ENCODE measurements at regions not wholly inside any gene's neighbourhood (a gene's known extent, or its start where the extent isn't known, plus 50 kb on each side); places are given as distances from the start of the nearest gene placed in this dataset.
"Not testable (repeated sequence)": the region's sequence is repeated elsewhere in the genome, so short reads cannot be mapped to it uniquely, and the experiment has no call there.

DNA sequence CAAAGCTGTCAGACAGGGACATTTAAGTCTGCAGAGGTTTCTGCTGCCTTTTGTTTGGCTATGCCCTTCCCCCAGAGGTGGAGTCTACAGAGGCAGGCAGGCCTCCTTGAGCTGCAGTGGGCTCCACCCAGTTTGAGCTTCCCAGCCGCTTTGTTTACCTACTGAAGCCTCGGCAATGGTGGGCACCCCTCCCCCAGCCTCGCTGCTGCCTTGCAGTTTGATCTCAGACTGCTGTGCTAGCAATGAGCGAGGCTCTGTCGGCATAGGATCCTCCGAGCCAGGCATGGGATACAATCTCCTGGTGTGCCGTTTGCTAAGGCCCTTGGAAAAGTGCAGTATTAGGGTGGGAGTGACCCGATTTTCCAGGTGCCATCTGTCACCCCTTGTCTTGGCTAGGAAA lies 149.4 kb upstream of the PGRMC2 start:
- not testable (repeated sequence) for H3K9me3 ChIP-seq (ENCODE audit: control insufficient read depth, insufficient read depth, low read length); H3K4me3 ChIP-seq (ENCODE audit: low read length); H3K36me3 ChIP-seq (ENCODE audit: control insufficient read depth, insufficient read depth, low read length); H3K27me3 ChIP-seq (ENCODE audit: control insufficient read depth, insufficient read depth, low read length); H3K27ac ChIP-seq (ENCODE audit: low read length); DNase-seq (ENCODE audit: low read depth, low spot score); H3K4me1 ChIP-seq (ENCODE audit: control insufficient read depth, insufficient read depth, low read length)
- WGBS (ENCODE audit: insufficient coverage, insufficient read length), result no CpG with 5 or more reads among the region's 8 CpGs

DNA sequence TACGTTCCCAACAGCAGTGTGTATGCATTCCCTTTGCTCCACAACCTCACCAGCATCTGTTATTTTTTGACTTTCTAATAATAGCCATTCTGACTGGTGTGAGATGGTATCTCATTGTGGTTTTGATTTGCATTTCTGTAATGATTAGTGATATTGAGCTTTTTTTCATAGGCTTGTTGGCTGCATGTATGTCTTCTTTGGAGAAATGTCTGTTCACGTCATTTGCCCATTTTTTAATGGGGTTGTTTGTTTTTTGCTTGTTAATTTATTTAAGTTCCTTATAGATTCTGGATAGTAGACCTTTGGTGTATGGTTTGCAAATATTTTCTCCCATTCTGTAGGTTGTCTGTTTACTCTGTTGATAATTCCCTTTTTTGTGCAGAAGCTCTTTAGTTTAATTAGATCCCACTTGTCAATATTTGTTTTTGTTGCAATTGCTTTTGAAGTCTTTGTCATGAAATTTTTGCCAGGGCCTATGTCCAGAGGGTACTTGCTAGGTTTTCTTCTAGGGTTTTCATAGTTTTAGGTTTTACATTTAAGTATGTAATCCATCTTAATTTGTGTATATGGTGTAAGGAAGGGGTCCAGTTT lies 141.5 kb upstream of the PGRMC2 start:
- not testable (repeated sequence) for H3K4me1 ChIP-seq (ENCODE audit: control insufficient read depth, insufficient read depth, low read length); H3K4me3 ChIP-seq (ENCODE audit: low read length); H3K9me3 ChIP-seq (ENCODE audit: control insufficient read depth, insufficient read depth, low read length); H3K27ac ChIP-seq (ENCODE audit: low read length); DNase-seq (ENCODE audit: low read depth, low spot score); H3K27me3 ChIP-seq (ENCODE audit: control insufficient read depth, insufficient read depth, low read length); H3K36me3 ChIP-seq (ENCODE audit: control insufficient read depth, insufficient read depth, low read length)
- no CpG with 5 or more reads among the region's 2 CpGs for WGBS (ENCODE audit: insufficient coverage, insufficient read length)

DNA sequence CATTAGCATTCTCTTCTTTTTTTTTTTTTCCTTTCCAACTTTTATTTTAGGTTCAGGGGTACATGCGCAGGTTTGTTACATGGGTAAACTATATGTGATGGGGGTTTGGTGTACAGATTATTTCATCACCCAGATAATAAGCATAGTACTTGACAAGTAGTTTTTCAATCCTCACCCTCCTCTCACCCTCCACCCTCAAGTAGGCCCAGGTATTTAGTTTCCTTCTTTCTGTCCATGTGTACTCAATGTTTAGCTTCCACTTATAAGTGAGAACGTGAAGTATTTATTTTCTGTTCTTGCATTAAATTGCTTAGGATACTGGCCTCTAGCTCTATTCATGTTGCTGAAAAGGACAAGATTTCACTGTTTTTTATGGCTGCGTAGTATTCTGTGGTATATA lies 140.8 kb upstream of the PGRMC2 start:
- DNase-seq (ENCODE audit: low read depth, low spot score), result no peak
- no peak overlapping the region for H3K4me3 ChIP-seq (ENCODE audit: low read length)
- no peaks in the 10 kb centered on the region for H3K36me3 ChIP-seq (ENCODE audit: control insufficient read depth, insufficient read depth, low read length)
- no CpG with 5 or more reads among the region's 3 CpGs for WGBS (ENCODE audit: insufficient coverage, insufficient read length)
- no peak overlapping the region for H3K27ac ChIP-seq (ENCODE audit: low read length)
- no peaks in the 10 kb centered on the region for H3K9me3 ChIP-seq (ENCODE audit: control insufficient read depth, insufficient read depth, low read length)
- no peaks in the 10 kb centered on the region for H3K4me1 ChIP-seq (ENCODE audit: control insufficient read depth, insufficient read depth, low read length)
- no peaks in the 10 kb centered on the region for H3K27me3 ChIP-seq (ENCODE audit: control insufficient read depth, insufficient read depth, low read length)

GRCh38 chr4:128427832-128428366 lies 140.3 kb upstream of the PGRMC2 start:
- H3K9me3 ChIP-seq (ENCODE audit: control insufficient read depth, insufficient read depth, low read length), result no peaks in the 10 kb centered on the region
- no peaks in the 10 kb centered on the region for H3K36me3 ChIP-seq (ENCODE audit: control insufficient read depth, insufficient read depth, low read length)
- no peaks in the 10 kb centered on the region for H3K27me3 ChIP-seq (ENCODE audit: control insufficient read depth, insufficient read depth, low read length)
- no CpG with 5 or more reads among the region's 5 CpGs for WGBS (ENCODE audit: insufficient coverage, insufficient read length)
- no peak for DNase-seq (ENCODE audit: low read depth, low spot score)
- H3K4me3 ChIP-seq (ENCODE audit: low read length), result no peak overlapping the region
- H3K4me1 ChIP-seq (ENCODE audit: control insufficient read depth, insufficient read depth, low read length), result no peaks in the 10 kb centered on the region
- no peak overlapping the region for H3K27ac ChIP-seq (ENCODE audit: low read length)

DNA sequence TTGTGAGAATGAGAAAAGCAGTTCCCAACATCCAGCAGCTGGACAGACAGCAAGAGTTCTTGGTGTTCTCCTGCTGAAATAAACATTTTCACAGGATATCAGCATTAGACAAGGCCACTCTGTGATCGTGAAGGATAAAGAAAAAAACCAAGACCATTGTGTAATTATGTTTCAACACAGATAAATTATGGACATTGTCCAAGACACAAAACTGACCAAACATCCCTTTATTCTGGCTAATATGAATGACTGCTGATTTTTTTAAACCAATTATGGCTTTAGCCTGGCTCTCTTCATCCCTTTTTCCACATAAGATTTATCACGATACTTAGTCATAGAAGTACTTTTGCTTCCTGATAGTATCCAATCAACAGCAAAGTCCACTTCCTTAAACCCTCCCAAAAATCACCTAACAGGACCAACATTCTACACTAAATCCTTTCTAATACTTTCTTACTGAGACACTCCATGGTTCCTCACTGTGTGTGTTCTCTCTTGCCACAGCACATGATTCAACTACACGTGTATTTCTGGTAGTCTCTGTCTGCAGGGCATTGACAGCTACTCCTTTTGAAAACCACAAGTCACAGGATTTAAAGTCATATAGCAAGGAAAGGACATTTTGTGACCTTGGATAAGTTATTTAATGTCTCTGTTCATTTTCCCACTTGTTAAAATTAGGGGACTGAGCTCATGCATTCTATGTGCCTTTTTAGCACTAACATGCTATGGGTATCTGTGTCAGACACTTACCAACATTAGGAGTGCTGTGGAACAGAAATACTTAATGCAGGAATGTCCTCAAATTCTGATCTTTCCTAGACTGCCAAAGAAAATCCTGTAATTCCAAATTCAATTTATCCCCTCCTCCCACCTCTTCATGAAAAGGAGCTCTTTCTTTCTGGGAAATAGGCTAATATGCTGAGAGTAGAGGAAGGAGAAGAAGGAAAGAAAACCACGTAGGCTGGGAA lies 137.2 kb upstream of the PGRMC2 start:
- Histone ChIP-seq H3K4me3 (ENCODE audit: low read length) (no peak overlapping the region), H3K27ac (ENCODE audit: low read length) (no peak overlapping the region), H3K36me3 (ENCODE audit: control insufficient read depth, insufficient read depth, low read length) (no peaks in the 10 kb centered on the region), H3K4me1 (ENCODE audit: control insufficient read depth, insufficient read depth, low read length) (no peaks in the 10 kb centered on the region), H3K27me3 (ENCODE audit: control insufficient read depth, insufficient read depth, low read length) (no peaks in the 10 kb centered on the region), H3K9me3 (ENCODE audit: control insufficient read depth, insufficient read depth, low read length) (no peaks in the 10 kb centered on the region)
- DNase-seq (ENCODE audit: low read depth, low spot score), result no peak
- no CpG with 5 or more reads among the region's 4 CpGs for WGBS (ENCODE audit: insufficient coverage, insufficient read length)

DNA sequence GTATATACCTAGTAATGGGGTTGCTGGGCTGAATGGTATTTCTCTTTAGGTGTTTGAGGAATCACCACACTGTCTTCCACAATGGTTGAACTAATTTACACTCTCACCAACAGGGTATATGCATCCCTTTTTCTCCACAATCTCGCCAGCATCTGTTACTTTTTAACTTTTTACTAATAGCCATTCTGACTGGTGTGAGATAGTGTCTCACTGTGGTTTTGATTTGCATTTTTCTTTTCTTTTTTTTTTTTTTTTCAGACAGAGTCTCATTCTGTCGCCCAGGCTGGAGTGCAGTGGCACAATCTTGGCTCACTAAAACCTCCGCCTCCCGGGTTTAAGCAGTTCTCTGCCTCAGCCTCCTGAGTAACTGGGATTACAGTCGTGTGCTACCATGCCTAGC lies 134.7 kb upstream of the PGRMC2 start:
- H3K9me3 ChIP-seq (ENCODE audit: control insufficient read depth, insufficient read depth, low read length); H3K4me3 ChIP-seq (ENCODE audit: low read length); H3K4me1 ChIP-seq (ENCODE audit: control insufficient read depth, insufficient read depth, low read length); H3K27me3 ChIP-seq (ENCODE audit: control insufficient read depth, insufficient read depth, low read length); H3K36me3 ChIP-seq (ENCODE audit: control insufficient read depth, insufficient read depth, low read length); DNase-seq (ENCODE audit: low read depth, low spot score); H3K27ac ChIP-seq (ENCODE audit: low read length): not testable (repeated sequence)
- no CpG with 5 or more reads among the region's 5 CpGs for WGBS (ENCODE audit: insufficient coverage, insufficient read length)

GRCh38 chr4:128416921-128417320 lies 129.3 kb upstream of the PGRMC2 start:
- no peaks in the 10 kb centered on the region for H3K36me3 ChIP-seq (ENCODE audit: control insufficient read depth, insufficient read depth, low read length)
- WGBS (ENCODE audit: insufficient coverage, insufficient read length), result no CpG with 5 or more reads among the region's 3 CpGs

GRCh38 chr4:128410037-128410436 lies 122.4 kb upstream of the PGRMC2 start:
- Histone ChIP-seq H3K4me3 (ENCODE audit: low read length) (no peak overlapping the region), H3K4me1 (ENCODE audit: control insufficient read depth, insufficient read depth, low read length) (0 out of 2 replicates have a peak, but pooled peaks cover 3% of the 10 kb centered on the region), H3K9me3 (ENCODE audit: control insufficient read depth, insufficient read depth, low read length) (no peaks in the 10 kb centered on the region), H3K36me3 (ENCODE audit: control insufficient read depth, insufficient read depth, low read length) (no peaks in the 10 kb centered on the region), H3K27ac (ENCODE audit: low read length) (no peak overlapping the region), H3K27me3 (ENCODE audit: control insufficient read depth, insufficient read depth, low read length) (no peaks in the 10 kb centered on the region)
- WGBS (ENCODE audit: insufficient coverage, insufficient read length), result no CpG with 5 or more reads among the region's 5 CpGs
- DNase-seq (ENCODE audit: low read depth, low spot score), result no peak

More at GRCh38 chr4:128416921-128417320, 129.3 kb upstream of the PGRMC2 start:
- Histone ChIP-seq H3K27me3 (ENCODE audit: control insufficient read depth, insufficient read depth, low read length) (no peaks in the 10 kb centered on the region), H3K27ac (ENCODE audit: low read length) (no peak overlapping the region), H3K9me3 (ENCODE audit: control insufficient read depth, insufficient read depth, low read length) (no peaks in the 10 kb centered on the region), H3K4me1 (ENCODE audit: control insufficient read depth, insufficient read depth, low read length) (no peaks in the 10 kb centered on the region), H3K4me3 (ENCODE audit: low read length) (no peak overlapping the region)
- no peak for DNase-seq (ENCODE audit: low read depth, low spot score)

GRCh38 chr4:128403586-128403985 lies 116.0 kb upstream of the PGRMC2 start:
- no peak for DNase-seq (ENCODE audit: low read depth, low spot score)
- Histone ChIP-seq H3K27ac (ENCODE audit: low read length) (no peak overlapping the region), H3K9me3 (ENCODE audit: control insufficient read depth, insufficient read depth, low read length) (no peaks in the 10 kb centered on the region), H3K4me1 (ENCODE audit: control insufficient read depth, insufficient read depth, low read length) (no peaks in the 10 kb centered on the region), H3K36me3 (ENCODE audit: control insufficient read depth, insufficient read depth, low read length) (no peaks in the 10 kb centered on the region), H3K27me3 (ENCODE audit: control insufficient read depth, insufficient read depth, low read length) (no peaks in the 10 kb centered on the region), H3K4me3 (ENCODE audit: low read length) (no peak overlapping the region)
- no CpG with 5 or more reads among the region's 2 CpGs for WGBS (ENCODE audit: insufficient coverage, insufficient read length)

DNA sequence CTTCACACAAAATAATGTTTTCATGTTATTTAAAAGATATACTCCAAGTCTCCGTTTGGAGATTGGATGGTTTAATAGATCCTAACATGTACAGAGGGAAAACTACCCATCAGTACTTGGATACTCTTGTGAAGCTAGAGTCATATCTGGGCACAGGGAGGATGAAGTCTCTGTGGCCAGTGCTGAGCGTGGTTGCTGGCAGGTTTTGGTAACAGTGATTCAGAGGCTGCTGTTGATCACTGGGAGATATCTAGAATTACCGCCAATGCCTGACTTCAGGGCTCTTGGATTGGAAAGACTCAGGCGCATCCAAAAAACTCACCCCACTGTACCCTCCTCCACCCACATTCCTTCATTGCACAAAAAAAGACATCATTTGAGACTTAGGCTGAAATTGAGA lies 107.2 kb upstream of the PGRMC2 start:
- Histone ChIP-seq H3K36me3 (ENCODE audit: control insufficient read depth, insufficient read depth, low read length) (no peaks in the 10 kb centered on the region), H3K27me3 (ENCODE audit: control insufficient read depth, insufficient read depth, low read length) (no peaks in the 10 kb centered on the region), H3K9me3 (ENCODE audit: control insufficient read depth, insufficient read depth, low read length) (no peaks in the 10 kb centered on the region), H3K4me1 (ENCODE audit: control insufficient read depth, insufficient read depth, low read length) (no peaks in the 10 kb centered on the region), H3K4me3 (ENCODE audit: low read length) (no peak overlapping the region), H3K27ac (ENCODE audit: low read length) (no peak overlapping the region)
- WGBS (ENCODE audit: insufficient coverage, insufficient read length), result no CpG with 5 or more reads among the region's 4 CpGs
- no peak for DNase-seq (ENCODE audit: low read depth, low spot score)

All from iPS DF 6.9 (cell line).